Keratinocyte (primary cell): ENCODE measurements at regions not wholly inside any gene's neighbourhood (a gene's known extent, or its start where the extent isn't known, plus 50 kb on each side); places are given as distances from the start of the nearest gene placed in this dataset.

Source experiments
- DNase-seq: peaks from one replicate; pipeline ENCODE4 v3.0.0-alpha.2; 2011; ENCODE audit warnings: low read depth, missing footprints, low spot score
- FAIRE-seq: peaks from 2 replicates; lab custom pipeline; 2011; peaks lifted over from hg19 to GRCh38; lab: Jason Lieb, UNC
- H2AFZ ChIP-seq: 2 replicates; pipeline ENCODE4 v1.6.0; 2012; ENCODE audit warnings: low read length, control low read depth, inconsistent platforms; ENCODE audit not compliant: control insufficient read depth
- H3K27ac ChIP-seq: 2 replicates; pipeline ENCODE4 v1.5.1; 2011; ENCODE audit warnings: low read length; ENCODE audit not compliant: control insufficient read depth, insufficient read depth
- H3K27me3 ChIP-seq: 3 replicates; pipeline ENCODE4 v1.6.0; 2011; ENCODE audit warnings: low read length; ENCODE audit not compliant: control insufficient read depth, insufficient read depth; ENCODE audit errors: extremely low read depth
- H3K36me3 ChIP-seq, 2 experiments: 2 replicates in 1 of 2; 3 replicates in 1 of 2; pipeline ENCODE4 v1.5.1; 2011; ENCODE audit warnings: low read length in 2 of 2, mild to moderate bottlenecking in 1 of 2; ENCODE audit not compliant: control insufficient read depth in 2 of 2, insufficient read depth in 2 of 2; ENCODE audit errors: extremely low read depth in 1 of 2
- H3K4me1 ChIP-seq: 3 replicates; pipeline ENCODE4 v1.5.1; 2011; ENCODE audit warnings: low read length; ENCODE audit not compliant: control insufficient read depth, insufficient read depth; ENCODE audit errors: extremely low read depth
- H3K4me2 ChIP-seq: 3 replicates; pipeline ENCODE4 v1.6.0; 2011; ENCODE audit warnings: low read depth, low read length; ENCODE audit not compliant: control insufficient read depth, insufficient read depth; ENCODE audit errors: extremely low read depth
- H3K4me3 ChIP-seq, 3 experiments: fragments of 200-600 bp in 1 of 3; sonication (generic) in 1 of 3; 2 replicates in 2 of 3; 3 replicates in 1 of 3; pipeline ENCODE4 v1.5.1; 2011 to 2016; ENCODE audit warnings: low read length in 3 of 3, mild to moderate bottlenecking in 3 of 3, control low read depth in 2 of 3, inconsistent platforms in 1 of 3, low read depth in 1 of 3, mixed read lengths in 1 of 3, mixed run types in 1 of 3, moderate library complexity in 1 of 3; ENCODE audit not compliant: control insufficient read depth in 2 of 3, insufficient read depth in 2 of 3; ENCODE audit errors: extremely low read depth in 1 of 3
- H3K79me2 ChIP-seq: 2 replicates; pipeline ENCODE4 v1.6.0; 2012; ENCODE audit warnings: low read length; ENCODE audit not compliant: control insufficient read depth, insufficient read depth
- H3K9ac ChIP-seq: 3 replicates; pipeline ENCODE4 v1.6.0; 2011; ENCODE audit warnings: low read length; ENCODE audit not compliant: control insufficient read depth, insufficient read depth; ENCODE audit errors: extremely low read depth
- H3K9me1 ChIP-seq: 3 replicates; pipeline ENCODE4 v1.6.0; 2011; ENCODE audit warnings: low read length; ENCODE audit not compliant: control insufficient read depth, insufficient read depth; ENCODE audit errors: extremely low read depth
- H3K9me3 ChIP-seq: 2 replicates; pipeline ENCODE4 v1.5.1; 2012; ENCODE audit warnings: low read depth, low read length; ENCODE audit not compliant: control insufficient read depth
- H4K20me1 ChIP-seq: 3 replicates; pipeline ENCODE4 v1.6.0; 2011; ENCODE audit warnings: low read length; ENCODE audit not compliant: control insufficient read depth, insufficient read depth; ENCODE audit errors: extremely low read depth
- CTCF ChIP-seq, 3 experiments: IDR thresholded peaks in 1 of 3; conservative IDR thresholded peaks in 1 of 3; optimal IDR thresholded peaks in 1 of 3; 2 replicates in 2 of 3; 3 replicates in 1 of 3; pipeline versions ENCODE3 to v1.5.1; 2011; ENCODE audit warnings: low read length in 3 of 3, mild to moderate bottlenecking in 3 of 3, moderate library complexity in 2 of 3, control low read depth in 1 of 3, inconsistent platforms in 1 of 3; ENCODE audit not compliant: insufficient read depth in 2 of 3; ENCODE audit errors: extremely low read depth in 1 of 3
- EZH2 ChIP-seq: IDR thresholded peaks from one replicate; pipeline ENCODE4 v1.6.1; 2012; ENCODE audit warnings: inconsistent platforms, mild to moderate bottlenecking, low read length, moderate library complexity
- dilution Hi-C: fragments of 300-500 bp; cut with MboI; formaldehyde crosslinking; loops from one replicate; pipeline ENCODE4 v1.7.0; 2020; ENCODE audit warnings: low sequenced_read_pairs; ENCODE audit not compliant: extremely low pct_ligation_motif_present

GRCh38 chr16:65754820-65755691 is 611.4 kb upstream of the CDH5 start:
- TF ChIP-seq CTCF (optimal IDR thresholded peaks at IDR 0.05 in 1 of 3, IDR thresholded peaks at IDR 0.05 in 1 of 3, conservative IDR thresholded peaks at IDR 0.05 in 1 of 3; ENCODE audit: extremely low read depth in 1 of 3, insufficient read depth in 2 of 3, low read length in 3 of 3) = no peak
- TF ChIP-seq EZH2 = no peak
- no peak overlapping the region for H3K4me3 ChIP-seq
- H3K27me3 ChIP-seq = no peaks in the 10 kb centered on the region
- H3K9me1 ChIP-seq = no peaks in the 10 kb centered on the region
- no peaks in the 10 kb centered on the region for H3K36me3 ChIP-seq
- FAIRE-seq (no peak), DNase-seq (no peak)
- no peak overlapping the region for H3K27ac ChIP-seq
- no peak overlapping the region for H3K4me2 ChIP-seq
- dilution Hi-C loops = no loop called here
- H4K20me1 ChIP-seq = no peaks in the 10 kb centered on the region
- no peaks in the 10 kb centered on the region for H3K79me2 ChIP-seq
- H3K4me1 ChIP-seq = no peaks in the 10 kb centered on the region
- H3K9me3 ChIP-seq = no peaks in the 10 kb centered on the region
- no peak overlapping the region for H2AFZ ChIP-seq
- H3K9ac ChIP-seq = no peak overlapping the region

- dilution Hi-C loops = no loop called here
- no peak for DNase-seq
- H4K20me1 ChIP-seq = no peaks in the 10 kb centered on the region
- H3K79me2 ChIP-seq = no peaks in the 10 kb centered on the region
- H3K27me3 ChIP-seq = no peaks in the 10 kb centered on the region
- H3K9me1 ChIP-seq = no peaks in the 10 kb centered on the region
- no peak overlapping the region for H2AFZ ChIP-seq
- no peak for FAIRE-seq
- H3K36me3 ChIP-seq = no peaks in the 10 kb centered on the region
- no peaks in the 10 kb centered on the region for H3K9me3 ChIP-seq
- H3K4me3 ChIP-seq = no peak overlapping the region
- TF ChIP-seq EZH2 (no peak), CTCF (optimal IDR thresholded peaks at IDR 0.05 in 1 of 3, IDR thresholded peaks at IDR 0.05 in 1 of 3, conservative IDR thresholded peaks at IDR 0.05 in 1 of 3; ENCODE audit: extremely low read depth in 1 of 3, insufficient read depth in 2 of 3, low read length in 3 of 3) (no peak)
- no peak overlapping the region for H3K27ac ChIP-seq
- H3K4me1 ChIP-seq = no peaks in the 10 kb centered on the region
- H3K9ac ChIP-seq = no peak overlapping the region
- no peak overlapping the region for H3K4me2 ChIP-seq
These were observed 614.0 kb upstream of the CDH5 start for GRCh38 chr16:65752522-65752844.
